Kidney glomerular epithelial cell (primary cell): ENCODE measurements at regions not wholly inside any gene's neighbourhood (a gene's known extent, or its start where the extent isn't known, plus 50 kb on each side); places are given as distances from the start of the nearest gene placed in this dataset.

Experiments used
- DNase-seq: peaks from one replicate; lab custom pipeline; 2025; lab: John Stamatoyannopoulos, UW

DNA sequence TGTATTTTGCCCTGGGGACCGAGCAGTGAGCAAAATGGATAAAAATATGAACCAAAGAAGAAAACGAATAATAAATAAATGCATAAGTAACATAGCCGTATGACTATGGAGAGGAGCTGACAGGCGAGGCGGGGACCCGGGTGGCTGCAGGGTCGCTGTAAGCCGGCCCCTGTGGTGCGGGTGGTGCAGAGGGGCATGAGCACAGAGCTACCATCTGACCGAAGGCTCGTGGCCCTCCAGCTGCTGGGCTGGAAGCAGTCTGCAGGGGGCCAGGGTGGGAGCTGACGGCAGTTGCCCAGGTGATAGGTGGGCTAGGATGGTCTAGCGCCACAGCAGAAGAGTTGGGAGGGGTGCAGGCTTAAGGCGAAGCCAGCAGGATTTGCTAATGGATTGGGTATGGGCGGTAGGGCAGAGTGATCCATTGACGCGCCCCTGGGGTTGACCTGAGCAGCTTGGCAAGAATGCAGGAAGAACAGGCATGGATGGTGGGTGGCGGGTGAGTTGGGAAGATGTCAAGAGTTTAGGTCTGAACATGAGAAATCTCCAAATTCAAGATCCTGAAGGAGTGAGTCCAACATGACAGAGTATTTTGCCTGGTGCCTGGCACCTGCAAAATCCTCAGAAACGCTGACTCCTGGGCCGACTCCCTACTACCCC, 228.0 kb downstream of the FOXL1 start:
- DNase-seq = no peak

DNA sequence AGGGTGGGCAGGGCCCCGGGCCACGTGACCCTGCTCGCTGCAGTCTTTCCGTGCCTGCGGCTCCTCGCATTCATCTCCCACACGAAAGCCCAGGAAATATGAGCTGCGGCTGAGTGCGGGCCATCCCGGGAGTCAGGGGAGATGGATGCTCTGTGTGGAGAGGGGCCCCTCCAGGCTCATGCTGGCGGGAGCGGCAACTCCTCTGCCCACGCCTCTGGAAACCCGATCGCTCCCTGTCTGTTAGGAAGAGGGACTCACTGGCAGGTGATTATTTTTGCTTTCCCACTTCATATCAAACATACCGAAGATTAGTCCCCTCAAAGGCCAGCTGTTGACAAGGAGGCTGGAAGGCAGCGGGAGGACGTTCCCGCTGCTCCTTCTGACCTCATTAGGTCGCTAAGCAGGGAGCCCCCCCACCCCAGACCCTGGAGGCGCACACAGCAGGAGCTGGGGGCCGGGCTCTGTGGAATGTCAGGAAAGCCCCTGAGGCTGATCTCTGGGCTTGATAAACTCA, 228.5 kb downstream of the FOXL1 start:
- DNase-seq = no peak

DNA sequence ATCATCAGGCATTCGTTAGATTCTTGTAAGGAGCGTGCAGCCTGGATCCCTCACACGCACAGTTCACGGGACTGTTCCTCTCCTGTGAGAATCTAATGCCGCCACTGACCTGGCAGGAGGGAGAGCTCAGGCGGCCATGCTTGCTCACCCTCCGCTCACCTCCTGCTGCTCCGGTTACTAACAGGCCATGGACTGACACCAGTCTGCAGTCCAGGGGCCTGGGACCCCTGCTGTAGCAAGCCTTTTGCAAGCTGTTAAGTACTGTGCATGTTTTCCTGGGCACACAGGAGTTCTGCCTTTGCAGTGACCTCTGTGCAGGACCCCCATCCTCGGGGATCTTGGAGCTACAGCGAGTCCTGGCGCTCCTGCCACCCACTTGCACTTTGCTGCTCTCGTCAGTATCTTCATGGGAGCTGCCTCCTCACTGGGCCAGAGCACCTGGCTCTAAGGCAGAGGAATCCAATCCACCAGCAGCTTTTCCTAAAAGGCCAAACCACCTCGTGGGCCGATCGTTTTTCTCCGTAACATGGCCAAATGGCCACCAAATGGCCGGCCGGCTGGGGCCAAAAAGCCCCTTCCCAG, 230.6 kb downstream of the FOXL1 start:
- no peak for DNase-seq

DNA sequence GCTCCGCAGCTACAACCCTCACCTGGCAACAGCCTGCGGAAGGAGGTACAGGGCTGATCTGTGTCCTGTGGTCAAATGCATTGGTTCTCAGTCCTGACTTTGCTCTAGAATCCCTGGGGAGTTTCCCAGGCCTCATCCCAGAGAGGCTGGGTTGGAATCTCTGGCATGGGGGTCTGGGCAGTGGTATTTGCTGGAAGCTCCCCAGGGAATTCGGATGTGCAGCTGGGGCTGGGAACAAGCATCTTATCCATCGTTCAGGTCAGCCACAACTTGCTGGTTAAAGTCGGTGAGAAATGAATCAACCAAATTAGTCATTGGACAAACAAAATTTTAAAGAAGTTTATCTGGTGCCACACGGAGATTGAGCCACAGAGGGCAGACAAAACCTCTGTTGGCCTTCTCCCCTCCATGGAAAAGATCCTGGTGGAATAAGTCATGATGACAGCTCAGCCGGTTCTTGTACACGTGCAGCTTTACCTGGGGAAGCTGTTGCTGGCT, 231.2 kb downstream of the FOXL1 start:
- DNase-seq = peak; percentile 95

DNA sequence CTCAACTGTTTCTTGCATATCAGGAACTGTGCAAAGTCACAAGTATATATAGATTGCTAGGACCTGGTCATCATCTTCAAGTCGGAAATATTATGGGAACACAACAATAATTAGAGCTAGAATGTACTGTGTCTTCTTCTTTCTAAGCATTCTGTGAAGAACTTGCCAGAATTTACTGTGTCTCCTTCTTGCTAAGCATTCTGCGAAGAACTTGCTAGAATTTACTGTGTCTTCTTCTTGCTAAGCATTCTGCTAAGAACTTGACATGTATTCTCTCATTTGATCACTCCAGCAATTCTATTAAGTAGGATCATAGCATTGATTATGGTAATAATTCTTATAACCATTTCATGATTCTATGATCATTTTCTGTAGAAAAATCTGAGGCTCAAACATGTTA, 231.7 kb downstream of the FOXL1 start:
- no peak for DNase-seq

DNA sequence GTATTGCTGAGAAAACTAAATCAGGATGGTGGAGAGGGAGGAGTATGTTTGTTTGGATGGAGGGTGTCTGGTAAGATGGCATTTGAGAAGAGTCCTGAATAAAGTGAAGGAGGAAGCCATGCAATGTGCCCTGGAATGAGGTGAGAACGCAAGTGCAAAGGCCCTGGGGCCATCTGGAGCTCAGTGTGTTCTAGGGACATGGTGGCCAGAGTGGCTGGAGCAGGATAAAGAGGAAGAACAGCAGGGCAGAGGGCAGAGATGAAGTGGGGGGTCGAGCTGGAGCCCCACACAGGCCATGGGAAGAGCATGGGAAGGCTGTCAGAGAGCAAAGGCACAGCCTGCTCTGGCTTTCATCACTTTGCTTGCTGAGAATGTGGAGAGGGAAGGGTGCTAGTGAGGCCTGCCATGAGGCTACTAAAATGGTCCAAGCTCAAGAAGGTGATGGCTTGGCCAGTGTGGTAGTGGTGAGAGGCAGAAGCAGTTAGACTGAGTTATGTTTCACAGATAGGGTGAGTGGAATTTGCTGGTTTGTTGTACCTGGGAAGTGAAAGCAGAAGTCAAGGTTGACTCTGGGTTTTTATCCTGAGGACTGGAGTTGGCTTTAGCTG, 234.1 kb downstream of the FOXL1 start:
- no peak for DNase-seq

DNA sequence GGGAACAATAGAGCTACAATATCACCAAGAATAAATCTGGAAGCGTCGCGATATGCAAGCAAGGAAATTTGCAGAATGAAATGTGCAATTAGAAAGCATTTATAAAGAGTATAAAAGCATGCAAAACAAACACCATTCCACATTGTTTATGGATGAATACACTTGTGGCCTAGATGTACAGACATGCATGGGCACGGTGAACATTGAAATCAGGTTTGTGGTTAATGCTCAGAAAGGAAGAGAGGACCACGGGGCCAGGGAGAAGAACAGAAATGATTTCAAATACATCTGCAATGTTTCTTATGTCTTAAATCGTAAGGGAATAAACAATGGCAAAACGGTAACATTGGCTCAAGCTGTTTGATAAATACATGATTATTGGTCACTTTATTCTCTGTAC, 235.9 kb downstream of the FOXL1 start:
- no peak for DNase-seq

DNA sequence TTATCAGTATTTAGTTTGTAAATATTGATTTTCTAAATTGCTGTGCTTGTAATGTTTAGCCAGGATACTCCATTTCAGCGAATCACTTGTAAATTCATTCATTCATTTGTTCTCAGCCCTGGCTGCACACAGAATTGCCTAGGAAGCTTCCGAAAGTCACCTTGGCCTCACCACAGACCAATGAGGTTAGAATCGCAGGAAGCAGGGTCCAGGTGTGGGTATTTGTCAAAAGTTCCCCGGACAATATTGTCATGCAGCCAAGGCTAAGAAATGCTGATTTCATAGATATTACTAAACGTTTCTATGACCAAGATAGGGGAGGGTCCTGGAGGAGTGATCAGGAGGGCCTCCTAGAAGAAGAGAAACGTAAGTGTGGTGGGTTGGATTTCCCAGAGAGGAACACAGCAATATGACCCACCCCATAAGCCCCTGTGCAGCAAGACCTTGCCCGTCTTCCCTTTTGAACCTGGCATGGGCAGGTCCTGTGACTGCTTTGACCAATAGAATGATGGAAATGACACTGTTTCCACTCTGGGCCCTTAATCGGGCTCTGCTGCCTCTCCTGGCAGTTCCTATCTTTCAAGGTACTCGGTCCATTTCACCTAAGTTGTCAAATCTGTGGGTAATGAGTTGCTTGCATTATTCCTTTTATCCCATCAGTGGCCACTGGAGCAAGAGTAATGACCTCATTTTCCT, 238.7 kb downstream of the FOXL1 start:
- no peak for DNase-seq

DNA sequence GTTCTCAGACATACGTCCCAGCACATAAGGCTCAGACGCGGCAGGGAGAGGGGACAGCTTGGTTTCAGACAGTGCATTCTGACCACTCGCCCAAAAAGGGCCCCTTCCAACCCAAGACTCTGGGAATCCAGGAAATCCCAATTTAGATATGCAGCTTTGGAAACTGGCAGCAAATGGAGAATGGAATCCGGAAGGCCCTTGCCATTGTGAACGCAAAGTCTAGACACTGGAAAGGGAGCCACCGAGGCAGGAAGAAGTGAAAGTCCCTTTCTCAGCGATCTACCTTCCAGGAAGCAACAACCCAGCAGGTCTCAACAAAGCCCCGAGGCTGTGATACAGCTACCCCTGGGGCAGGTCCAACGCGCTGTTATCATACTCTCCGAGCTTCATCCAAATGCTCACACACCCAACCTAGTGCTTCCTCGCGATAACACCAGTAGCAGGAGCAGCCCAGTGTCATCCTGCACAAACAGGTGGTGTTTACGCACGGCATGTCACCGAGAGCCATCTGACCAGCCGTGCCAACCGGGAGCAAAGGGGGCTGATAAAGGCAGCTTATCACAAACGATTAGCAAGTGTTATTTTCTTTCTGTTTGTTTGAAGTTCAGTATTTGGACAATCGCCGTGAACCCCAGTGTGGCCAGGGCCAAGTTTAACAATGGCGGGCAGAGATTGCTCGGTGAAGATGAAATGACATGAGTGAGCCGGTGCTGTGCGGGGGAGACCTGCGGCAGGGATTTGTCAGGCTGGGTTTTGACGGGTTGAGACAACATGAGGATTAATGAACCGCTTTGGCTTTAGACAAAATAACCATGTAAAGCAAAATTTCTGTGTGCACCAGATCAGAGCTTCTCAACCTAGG, 240.6 kb downstream of the FOXL1 start:
- no peak for DNase-seq

DNA sequence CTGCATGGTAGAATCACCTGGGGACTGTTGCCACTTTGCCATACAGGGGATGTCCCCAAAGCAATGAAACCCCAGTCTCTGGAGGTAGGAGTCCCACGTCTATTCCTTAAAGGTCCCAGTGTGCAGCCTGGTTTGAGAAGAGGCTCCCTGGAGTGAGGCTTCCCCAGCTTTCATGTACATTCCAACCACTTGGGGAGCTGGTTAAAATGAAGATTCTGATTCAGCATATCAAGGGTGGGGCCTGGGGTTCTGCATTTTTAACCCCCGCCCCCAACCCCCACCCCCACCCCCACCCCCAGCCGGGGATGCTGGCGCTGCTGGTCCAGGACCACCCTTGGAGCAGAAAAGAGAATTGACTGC, 241.2 kb downstream of the FOXL1 start:
- DNase-seq = no peak

DNA sequence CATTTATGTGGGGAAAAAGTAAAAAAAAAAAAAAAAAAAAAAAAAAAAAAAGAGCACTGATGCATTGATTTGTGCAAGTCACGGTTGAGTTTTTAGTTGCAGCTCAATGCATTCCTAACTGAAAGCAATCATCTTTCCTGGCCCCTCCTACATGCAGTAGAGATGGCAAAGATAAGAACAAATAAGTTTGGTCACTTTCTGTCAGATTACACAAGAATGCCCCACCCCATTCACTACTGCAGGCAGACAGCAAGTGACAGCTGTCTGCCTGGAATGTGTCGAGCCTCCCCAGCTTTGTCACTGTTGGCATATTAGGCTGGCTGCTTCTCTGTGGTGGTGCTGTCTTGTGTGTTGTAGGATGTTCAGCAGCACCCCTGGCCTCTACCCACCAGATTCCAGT, 243.5 kb downstream of the FOXL1 start:
- no peak for DNase-seq

DNA sequence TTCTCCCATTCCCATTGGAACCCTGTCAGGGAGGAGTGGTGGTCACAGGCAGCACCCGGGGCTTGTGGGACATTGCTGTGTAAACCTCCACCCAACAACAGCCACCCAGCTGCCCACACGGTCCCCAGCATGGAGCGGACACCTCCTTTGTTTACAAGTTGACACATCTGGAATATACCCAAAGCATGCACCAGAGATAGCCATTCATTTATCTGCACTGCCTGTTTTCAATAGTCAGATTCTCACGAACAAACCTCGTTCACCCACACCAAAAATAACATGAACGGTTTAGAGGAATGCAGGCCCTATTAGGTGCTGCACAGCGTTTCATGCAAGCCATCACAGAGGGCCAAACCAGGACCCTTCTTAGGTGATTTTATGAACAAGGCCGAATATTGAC, 244.8 kb downstream of the FOXL1 start:
- no peak for DNase-seq

DNA sequence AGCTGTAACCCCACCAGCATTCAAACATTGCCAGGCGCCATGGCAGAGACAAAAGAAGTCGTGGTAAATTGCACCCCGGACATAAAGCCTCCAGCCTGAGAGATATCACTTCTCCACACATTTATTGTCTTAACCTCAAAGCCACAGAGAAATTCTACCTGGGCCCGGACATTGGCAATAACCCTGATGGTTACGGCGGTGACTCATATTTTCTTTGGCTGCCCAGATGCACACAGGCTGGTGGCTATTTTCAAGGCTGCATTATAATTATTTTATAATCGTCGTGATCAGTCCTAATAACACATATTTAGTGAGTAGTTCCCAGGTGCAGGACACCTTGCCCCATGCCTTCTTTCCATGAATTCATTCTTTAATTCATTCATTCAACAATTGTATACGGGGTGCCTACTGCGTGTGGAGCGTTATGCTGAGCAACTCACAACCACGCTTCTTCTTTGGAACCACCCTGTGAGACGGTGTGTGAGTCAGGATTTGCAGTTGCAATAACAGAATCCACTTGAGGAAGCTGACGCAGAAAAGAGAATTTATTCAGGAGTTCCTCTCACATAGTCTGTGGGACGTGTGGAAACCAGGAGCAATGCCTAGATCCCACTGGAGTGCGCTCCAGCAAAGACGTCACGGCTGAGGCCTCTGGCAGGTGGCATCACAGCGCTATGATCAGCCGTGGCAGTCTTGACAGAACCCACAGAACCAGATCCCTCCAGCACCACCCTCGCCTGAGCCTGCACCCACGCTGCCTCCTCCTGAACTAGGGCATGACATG, 245.7 kb downstream of the FOXL1 start:
- peak; percentile 55 for DNase-seq

DNA sequence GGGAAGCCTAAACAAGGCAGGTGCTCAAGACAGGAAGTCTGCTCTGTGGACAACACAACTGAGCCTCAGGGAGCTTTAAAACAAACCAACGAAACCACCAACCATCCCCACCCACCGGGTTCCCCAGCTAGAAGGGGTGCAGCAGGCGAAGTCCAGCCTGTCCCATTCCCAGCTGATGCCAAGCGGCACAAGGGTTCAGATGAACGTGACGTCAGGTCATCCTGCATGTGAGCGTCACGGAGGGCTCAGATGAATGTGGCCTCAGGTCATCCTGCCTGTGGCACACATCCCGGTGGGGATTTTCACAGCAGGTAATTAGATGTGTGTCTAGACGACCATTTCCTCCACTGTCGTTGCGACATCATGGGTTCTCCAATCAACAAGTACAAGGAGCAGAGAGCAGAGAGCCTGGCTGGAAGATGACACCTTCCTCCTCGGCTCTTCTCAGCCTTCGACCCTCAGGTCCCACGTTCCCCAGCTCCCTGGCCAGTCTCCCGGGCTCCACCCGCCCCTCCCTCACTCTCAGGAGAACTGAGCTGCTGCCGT, 246.5 kb downstream of the FOXL1 start:
- no peak for DNase-seq

DNA sequence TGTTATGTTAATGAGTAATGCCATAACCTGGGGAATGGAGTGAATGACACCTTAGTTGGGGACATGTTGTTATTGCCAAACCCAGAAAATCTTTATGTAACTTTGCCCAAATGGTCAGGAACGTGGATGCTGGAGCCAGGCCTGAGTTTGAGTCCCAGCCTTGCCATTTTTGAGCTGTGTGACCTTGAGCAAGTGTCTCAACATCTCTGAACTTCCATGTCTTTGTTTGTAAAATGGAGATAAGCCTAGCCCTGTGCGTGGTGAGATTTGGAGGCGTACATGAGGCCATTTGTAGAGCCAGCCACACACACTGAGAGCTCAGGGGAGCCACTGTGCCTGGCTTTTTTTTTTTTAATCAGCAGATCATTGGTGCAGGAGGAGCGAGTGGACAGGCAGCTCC, 247.3 kb downstream of the FOXL1 start:
- no peak for DNase-seq

DNA sequence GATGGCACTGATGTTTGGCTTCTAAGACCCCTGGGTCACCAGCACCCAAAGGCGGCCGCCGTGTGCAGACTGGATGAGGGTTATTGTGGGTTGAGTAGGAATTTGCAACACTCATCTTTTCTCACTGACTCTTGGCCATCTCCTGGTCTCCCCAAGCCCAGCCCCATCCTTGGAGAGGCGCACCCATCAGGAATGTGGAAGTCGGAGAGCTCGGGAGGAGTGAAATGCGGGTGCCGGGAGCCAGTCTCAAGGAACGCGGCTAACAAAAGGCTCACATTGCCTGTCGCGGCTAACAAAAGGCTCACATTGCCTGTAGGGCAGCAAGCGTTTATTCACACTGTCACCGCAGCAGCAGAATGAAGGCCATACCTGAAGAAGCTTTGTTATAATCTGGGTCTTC, 248.6 kb downstream of the FOXL1 start:
- no peak for DNase-seq

DNA sequence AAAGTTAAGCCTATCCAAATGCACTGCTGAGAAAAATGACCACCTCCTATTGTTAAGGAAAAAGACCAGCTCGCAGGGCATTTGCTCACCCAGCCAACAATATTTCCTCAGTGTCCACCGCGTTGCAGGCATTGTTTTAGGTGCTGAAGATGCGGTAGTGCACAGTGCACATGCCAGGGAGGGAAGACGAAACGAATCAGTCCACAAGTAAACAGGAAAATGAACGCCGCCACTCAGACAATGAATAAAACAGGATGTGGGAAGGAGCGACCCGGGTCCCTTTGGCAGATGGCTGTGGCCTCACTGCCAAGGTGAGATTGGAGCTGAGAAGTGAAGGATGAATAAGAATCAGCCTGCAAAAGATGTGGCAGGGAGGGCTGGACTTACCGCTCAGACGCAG, 249.2 kb downstream of the FOXL1 start:
- no peak for DNase-seq

DNA sequence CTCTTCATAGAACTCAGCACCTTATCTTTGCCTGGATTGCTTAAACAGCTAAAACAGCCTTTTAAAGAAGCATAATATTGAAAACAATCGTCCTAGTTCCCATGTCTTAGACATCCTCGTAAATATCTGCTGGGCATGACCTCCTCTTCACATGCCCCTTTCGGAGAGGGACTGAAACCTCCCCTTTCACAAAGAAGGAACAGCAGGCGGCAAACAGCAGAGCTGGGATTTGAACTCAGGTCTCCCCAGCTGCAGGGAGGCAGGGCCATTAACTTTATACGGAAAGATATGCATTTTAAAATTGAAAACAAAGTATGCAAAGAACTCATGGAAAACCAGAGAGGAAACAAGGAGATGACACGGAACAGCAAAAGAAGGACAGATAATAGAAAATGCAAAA, 249.9 kb downstream of the FOXL1 start:
- no peak for DNase-seq

DNA sequence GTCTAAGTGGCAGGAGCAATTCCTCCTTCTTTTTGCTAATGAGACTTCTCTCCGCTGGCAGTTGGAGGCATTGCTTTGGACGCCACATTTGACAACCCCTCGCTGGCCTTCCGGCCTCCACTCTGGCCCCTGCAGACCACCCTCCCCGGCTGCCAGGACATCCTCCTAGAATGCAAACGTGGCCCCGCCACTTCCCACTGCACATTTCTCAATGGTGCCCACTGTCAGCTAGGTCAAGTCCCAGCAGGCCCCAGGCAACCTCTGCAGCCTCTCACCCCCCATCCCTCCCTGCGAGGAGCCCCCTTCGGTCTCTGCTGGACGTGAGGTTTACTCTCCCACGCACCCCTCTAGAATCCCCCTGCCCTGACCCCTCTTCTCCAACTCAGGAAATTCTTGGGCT, 250.3 kb downstream of the FOXL1 start:
- no peak for DNase-seq

DNA sequence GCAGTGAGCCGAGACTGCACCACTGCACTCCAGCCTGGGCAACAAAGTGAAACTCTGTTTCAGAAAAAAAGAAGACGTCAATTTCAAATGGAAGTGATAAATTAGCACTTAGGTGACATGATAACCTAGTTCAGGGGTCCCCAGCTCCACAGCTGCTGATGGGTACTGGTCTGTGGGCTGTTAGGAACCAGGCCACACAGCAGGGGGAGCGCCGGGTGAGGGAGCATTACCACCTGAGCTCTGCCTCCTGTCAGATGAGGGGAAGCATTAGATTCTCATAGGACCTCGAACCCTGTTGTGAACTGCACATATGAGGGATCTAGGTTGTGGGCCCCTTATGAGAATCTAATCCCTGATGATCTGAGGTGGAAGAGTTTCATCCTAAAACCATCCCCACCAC, 253.0 kb downstream of the FOXL1 start:
- DNase-seq = no peak

DNA sequence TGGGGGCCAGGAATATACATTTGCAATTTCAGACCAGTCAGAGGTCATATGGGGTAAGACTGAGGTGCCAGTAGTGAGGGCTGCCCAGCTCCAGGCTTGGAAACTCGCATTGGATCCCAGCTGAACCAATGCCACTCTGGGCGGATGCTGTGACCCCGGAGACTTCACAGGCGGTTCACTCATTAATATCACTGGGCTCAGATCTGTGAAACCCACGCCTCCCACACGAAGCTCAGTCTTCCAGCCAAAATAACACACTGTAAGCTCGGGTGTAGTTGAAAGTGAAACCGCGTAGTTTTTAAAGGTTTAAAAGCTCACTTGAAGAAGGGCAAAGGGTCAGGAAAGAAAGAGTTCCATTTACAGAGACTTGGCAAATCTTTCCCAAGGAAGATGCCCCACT, 254.8 kb downstream of the FOXL1 start:
- peak; percentile 3 for DNase-seq
